NCI-H146 treated with DMSO at 0.1 percent for 48 hours (cell line): ENCODE measurements at regions not wholly inside any gene's neighbourhood (a gene's known extent, or its start where the extent isn't known, plus 50 kb on each side); places are given as distances from the start of the nearest gene placed in this dataset.
"Not testable (repeated sequence)": the region's sequence is repeated elsewhere in the genome, so short reads cannot be mapped to it uniquely, and the experiment has no call there.

ENCODE experiments used
- DNase-seq: peaks from one replicate; lab custom pipeline; 2025; ENCODE audit not compliant: unreplicated experiment; lab: John Stamatoyannopoulos, UW

DNA sequence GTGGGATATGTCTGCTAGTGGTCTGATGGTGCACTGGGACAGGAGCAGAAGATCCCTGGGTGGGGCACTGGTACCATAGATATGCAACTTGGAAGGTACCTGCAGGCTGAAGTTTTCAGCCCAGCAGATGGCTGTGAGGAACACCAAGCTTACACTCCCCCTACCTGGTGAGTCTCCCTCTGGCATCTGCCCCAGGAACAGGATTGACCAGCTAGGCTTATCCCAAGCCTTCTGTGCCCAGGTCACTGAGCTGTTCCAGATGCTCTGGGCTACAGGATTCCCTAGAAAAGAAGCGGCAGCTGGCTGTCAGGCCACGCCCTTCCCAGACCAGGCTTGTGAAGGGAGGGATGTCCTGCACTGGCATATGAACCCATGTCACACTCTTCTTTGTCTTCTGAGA is 1130.0 kb downstream of the NAALADL2 start:
- no peak for DNase-seq

DNA sequence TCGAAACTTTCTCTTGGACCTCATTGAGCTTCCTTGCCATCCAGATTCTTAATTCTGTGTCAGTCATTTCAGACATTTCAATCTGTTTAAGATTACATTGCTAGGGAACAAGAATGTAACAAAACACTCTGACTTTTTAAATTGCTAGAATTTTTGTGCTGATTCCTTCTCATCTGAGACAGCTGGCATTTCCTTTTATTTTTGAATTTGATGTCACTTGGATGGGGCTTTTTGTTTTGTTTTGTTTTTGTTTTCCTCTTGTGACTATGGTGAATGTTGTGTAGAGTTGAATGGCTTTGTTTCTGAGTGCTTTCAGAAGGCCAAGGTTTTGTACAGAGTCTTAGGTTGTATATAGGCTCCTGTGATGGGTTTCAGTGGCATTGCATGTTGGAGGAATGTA is 1129.3 kb downstream of the NAALADL2 start:
- no peak for DNase-seq

DNA sequence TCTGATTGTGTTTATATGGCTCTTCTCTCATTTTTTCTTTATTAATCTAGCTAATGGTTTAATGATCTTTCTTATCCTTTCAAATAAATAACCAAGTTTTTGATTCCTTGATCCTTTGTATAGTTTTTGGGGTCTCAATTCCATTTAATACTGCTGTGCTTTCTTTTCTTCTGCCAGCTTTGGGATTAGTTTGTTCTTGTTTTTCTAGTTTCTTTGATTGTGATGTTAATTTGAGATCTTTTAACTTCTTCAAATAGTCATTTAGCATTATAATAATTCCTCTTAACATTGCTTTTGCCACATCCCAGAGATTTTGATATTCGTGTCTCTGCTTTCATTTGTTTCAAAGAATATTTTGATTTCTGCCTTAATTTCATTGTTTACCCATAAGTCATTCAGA is 1126.6 kb downstream of the NAALADL2 start:
- no peak for DNase-seq

DNA sequence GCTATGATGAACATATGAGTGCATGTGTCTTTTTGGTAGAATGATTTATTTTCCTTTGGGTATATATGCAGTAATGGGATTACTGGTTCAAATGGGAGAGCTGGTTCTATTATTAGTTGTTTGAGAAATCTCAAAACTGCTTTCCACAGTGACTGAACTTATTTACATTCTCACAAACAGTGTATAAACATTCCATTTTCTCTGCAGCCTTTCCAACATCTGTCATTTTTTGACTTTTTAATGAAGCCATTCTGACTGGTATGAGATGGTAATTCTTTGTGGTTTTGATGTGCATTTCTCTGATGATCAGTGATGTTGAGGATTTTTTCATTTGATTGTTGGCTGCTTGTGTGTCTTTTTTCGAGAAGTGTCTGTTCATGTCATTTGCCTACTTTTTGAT is 1124.2 kb downstream of the NAALADL2 start:
- no peak for DNase-seq

DNA sequence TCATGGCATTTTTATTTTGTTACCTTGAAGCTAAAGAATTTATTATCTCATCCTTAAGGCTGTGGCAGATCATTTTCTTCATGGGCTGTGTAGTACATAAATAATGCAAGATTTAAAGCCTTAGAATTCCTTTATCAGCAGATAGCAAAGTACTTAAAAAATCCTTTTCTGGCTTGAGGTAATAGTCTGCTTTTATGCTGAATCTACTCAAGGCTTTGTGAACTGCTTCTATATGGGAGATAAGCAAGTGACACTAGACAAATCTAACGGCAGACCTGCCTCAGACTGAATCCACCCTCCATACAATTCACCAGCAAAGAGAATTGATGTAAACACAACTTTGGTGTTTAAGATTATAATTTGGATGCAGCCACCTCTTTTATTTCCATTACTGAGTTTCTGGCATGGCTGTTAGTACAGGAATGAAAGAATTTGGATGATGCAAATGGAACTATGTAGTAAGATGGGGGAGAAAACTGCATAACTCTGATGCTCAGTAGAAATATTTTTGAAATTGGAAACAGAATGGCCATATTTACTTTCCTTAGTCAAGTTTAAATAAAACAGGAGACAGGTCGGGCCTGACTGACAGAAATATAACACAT is 1121.5 kb downstream of the NAALADL2 start:
- DNase-seq = no peak

DNA sequence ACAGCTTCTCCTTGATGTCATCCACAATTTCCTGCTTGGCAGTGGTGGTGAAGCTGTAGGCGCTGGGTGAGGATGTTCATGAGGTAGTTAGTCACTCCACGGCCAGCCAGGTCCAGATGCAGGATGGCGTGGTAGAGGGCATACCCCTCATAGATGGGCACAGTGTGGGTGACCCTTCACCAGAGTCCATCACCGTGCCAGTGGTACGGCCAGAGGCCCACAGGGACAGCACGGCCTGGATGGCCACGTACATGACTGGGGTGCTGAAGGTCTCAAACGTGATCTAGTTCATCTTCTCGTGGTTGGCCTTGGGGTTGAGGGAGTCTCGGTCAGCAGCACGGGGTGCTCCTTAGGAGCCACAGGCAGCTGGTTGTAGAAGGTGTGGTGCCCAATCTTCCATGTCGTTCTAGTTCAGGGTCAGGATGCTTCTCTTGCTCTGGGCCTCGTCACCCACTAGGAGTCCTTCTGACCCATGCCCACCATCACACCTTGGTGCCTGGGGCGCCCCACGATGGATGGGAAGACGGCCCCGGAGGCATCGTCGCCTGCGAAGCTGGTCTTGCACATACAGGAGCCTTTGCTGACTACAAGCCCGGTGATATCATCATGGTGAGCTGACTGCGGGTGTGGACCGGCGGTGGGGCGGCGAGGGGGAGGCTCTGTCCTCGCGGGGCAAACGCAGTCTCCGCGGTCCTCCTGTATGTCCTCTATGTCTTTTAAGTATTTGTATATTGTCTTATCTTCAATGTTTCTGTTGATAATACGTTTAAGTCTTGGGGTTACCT is 1119.0 kb downstream of the NAALADL2 start:
- no peak for DNase-seq

DNA sequence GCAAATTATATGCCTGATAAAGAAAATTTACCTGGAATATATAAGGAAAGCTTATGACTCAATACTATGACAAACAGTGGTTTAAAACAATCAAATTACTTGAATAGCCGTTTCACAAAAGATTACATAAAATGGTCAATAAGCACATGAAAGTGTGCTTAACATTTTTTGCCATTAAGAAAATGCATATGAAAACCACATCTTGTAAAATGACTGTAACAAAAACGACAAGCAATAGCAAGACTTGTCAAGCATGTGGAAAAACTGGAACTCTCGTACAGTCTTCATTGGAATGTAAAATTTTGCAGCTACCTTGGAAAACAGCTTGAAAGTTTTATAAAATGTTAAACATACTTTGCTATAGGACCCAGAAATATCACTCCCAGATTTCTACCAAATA is 1110.3 kb downstream of the NAALADL2 start:
- DNase-seq = no peak

DNA sequence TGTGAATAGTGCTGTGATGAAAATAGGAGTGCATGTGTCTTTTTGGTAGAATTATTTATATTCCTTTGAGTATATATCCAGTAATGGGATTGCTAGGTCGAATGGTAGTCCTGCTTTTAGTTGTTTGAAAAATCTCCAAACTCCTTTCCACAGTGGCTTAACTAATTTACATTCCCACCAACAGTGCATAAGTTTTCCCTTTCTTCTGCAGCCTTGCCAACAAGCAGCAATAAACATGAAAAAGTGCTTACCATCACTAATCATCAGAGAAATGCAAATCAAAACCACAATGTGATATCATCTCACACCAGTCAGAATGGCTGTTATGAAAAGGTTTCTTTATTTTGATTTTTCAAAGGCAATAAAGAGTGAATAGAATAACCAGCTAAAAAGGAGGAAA is 1105.9 kb downstream of the NAALADL2 start:
- no peak for DNase-seq

DNA sequence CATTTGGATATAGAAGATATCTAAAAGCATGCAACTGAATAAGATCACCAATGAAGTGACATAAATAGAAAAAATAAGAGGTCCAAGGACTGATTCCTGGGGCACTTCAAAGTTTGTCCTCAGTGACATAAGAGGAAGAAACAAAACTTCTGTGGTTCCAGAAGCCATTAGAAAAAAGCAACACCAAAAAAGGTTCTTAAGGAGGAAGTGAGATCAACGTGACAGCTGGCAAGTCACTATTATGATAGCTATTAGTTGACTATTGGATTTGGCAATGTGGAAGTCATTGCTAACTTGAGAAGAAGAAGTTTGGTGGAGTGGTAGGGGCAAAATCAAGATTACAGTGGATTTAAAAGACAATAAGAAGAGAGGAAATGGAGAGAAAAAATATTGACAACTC is 1098.3 kb downstream of the NAALADL2 start:
- no peak for DNase-seq

DNA sequence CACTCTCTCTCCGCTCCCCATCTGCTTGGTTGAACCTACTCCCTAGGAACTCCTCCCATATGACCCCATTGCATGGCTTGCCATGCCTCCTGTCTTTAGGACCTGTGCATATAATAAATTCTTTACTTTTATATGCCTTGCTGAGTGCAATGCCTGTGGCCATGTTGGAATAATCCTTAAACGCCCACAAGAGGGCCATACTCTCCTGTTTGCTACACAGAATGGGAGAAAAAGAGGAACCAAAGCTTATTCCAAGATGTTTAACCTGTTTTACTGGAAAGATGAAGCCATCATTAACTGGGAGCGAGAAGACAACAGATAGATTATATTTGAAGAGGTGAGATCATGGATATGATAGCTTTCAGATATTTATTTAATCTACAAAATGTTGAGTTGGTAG is 1097.8 kb downstream of the NAALADL2 start:
- DNase-seq = no peak

DNA sequence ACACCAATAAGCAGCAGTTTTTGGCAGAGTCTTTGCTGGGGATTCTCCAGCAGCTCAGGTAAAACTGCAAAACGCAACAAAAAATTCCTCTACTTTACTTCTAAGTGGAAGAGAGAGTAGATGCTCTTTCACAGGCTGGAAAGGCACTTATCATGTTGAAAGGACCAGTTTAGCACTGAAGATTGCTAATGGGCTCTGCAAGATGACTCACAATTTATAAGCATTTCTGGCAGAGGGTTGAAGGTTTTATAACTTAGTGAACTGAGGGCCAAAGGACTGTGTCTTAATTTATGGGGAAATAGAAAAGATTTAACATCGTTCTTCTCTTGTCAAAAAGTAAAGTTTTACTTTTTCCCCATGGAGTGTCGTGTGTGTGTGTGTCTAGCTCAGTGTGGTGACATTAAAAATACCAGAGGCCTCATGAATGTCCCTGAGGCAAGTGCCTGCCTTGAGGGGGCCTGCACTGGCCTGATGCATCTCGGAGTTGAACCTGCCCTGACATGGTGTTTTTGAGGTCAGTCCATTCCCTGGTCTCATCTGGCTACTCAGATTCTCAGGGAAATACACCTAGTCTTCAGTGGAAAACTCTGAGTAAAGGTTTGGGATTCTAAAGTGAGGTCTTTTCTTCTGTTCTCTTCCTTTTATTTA is 1092.0 kb downstream of the NAALADL2 start:
- no peak for DNase-seq

DNA sequence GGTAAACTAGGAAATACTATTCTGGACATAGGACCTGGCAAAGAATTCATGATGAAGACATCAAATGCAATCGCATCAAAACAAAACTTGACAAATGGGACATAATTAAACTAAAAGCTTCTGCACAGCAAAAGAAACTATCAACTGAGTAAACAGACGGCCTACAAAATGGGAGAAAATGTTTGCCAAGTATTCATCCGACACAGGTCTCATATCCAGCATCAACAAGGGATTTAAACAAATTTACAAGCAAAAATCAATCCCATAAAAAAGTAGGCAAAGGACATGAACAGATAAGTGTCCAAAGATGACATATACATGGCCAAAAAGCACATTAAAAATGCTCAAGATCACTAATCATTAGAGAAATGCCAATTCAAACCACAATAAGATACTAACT is 1088.9 kb downstream of the NAALADL2 start:
- DNase-seq = no peak

DNA sequence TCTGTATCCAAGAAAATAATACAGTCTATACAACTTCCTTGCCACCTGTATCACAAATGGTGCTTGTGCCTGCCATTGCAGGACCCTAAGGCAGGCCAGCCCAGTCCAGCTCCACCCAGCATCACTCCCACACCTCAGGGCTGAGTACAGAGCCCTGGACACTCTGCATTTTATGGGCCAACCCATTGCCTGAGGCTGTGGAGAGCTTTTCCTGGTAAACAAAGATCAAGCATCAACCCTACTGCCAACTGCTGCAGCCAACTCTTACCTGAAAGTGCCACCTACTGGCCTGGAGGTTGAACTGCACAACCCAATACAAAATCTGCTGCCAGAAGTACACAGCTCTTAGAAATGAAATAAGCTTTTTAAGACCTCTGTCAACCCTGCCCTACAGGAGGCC is 1082.2 kb downstream of the NAALADL2 start:
- DNase-seq = no peak

DNA sequence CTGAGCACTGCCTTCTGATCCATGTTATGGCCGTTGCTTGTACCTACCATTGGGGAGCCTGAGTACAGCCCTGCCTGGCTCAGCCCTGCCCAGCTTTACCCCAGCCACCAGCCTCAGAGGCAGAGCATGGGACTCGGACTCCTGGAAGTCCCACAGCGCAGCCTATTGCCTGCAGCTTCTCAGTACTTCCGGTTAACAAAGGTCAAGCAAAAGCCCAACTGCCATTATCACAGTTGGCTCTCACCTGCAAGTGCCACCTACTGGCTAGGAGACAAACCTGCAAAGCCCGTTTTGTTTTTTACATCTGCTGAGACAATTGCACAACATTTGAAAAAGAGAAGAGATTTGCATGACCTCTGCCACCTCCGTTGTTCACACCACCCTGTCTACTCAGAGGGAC is 1081.7 kb downstream of the NAALADL2 start:
- no peak for DNase-seq

DNA sequence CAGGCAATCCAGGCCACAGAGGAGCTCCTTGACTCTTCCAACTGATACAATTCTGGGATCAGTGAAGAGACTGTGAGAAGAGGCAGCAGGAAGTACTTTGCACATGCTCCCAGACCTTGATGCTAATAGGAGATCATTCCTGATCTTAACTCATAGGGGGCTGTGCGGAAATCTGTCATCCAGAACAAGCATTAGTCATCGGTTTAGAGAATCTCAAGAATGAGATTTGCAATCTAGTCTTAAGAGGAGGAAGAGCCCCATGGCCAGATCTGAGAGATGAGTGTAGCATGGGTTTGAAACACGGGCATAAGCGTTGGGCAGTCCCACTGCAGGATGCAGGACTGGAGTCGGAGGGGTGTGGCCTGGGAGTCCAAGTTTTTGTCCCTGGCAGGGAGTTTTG is 1081.1 kb downstream of the NAALADL2 start:
- DNase-seq = no peak

DNA sequence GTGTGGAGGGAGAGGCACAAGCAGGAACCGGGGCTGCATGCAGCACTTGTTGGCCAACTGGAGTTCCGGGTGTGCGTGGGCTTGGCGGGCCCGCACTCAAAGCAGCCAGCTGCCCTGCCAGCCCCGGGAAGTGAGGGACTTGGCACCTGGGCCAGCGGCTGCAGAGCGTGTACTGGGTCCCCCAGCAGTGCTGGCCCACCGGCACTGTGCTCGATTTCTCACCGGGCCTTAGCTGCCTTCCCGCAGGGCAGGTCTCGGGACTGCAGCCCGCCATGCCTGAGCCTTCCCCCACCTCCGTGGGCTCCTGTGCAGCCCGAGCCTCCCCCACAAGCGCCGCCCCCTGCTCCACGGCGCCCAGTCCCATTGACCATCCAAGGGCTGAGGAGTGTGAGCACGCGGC is 1078.2 kb downstream of the NAALADL2 start:
- not testable (repeated sequence) for DNase-seq

DNA sequence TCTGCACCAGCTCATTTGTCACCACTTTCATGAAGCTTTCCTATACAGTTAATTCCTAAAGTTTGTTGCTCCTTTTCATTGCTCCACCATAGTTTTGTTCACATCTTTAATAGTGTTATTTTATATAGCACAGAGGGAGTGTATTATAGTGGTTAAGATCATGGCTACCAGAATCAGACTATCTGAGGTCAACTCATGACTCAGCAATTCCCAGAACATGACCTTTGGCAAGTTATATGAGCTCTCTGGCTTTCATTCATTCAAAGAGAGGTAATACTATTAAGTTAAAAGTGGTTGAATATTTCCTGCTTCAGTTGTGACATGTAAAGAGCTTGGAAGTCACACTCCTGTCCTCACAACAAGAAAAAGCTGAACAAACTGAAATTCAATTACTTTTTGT is 1073.5 kb downstream of the NAALADL2 start:
- DNase-seq = no peak

DNA sequence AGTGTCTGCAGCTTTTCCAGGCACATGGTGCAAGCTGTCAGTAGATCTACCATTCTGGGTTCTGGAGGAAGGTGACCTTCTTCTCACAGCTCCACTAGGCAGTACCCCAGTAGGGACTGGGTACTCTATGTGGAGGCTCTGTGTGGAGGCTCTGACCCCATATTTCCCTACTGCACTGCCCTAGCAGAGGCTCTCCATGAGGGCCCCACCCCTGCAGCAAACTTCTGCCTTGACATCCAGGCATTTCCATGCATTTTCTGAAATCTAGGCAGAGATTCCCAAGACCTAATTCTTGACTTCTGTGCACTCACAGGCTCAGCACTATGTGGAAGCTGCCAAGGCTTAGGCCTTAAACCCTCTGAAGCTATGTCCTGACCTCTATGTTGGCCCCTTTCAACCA is 1060.0 kb downstream of the NAALADL2 start:
- DNase-seq = no peak

DNA sequence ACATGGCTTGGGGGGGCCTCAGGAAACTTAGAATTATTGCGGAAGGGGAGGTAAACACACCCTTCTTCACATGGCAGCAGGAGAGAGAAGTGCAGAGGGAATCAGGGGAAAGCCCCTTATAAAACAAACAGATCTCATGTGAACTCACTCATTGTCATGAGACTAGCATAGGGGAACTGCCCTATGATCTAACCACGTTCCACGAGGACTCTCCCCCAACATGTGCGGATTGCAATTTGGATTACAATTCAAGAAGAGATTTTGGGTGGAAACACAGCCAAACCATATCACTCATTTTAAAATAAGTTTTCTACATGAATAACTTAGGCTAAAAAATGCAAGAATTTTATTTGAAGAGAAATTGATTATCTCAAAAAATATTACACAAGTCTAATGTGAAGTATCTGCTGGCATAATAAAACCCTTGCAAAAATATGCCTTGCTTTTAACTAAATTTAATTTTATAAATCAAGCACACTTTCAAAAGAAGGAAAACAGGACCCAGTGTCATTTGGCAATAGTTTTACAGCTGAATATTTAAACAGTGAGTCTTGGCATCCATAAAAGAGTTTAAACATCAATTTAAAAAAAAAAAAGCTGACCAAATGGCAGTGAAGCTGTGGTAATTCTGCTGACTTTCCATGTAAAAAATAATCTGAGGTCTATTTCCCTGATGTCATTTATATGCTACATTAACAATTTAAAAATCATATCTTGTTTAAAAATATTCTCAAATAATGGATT is 1057.2 kb downstream of the NAALADL2 start:
- DNase-seq = no peak

DNA sequence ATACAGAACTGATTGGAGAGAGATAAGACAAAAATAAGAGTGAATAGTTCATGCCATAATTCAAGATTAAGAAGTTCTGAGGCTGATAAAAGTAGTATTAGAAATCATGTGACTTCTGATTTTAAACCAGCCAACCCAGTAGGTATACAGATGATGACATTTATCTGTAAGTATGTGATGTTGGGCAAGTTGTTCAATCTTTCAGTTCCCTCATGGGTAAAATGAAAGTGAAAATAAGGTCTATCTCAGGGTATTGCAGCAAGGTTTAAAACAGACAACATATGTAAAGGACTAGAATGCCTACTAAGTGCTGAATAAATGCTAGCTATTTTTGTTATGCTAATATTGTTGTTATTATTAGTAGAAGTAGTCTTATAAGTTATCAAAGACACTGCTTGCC is 1055.7 kb downstream of the NAALADL2 start:
- no peak for DNase-seq

DNA sequence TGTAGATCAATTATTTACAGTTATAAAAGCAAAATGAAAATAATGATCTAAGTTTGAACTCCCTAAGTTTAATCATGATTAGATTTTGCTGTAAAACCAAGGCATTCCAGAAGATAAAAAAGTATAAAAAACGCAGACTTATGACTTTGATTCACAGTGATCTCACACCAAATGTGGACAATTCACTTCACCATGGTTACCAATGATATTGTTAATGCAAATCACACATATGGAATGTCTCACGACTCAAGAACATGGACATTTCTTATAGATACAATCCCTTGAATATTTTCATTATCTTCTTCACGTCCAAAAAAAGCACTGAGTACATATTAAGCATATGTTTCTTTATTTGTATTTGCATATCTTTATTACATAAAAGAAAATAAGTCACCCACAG is 1054.2 kb downstream of the NAALADL2 start:
- no peak for DNase-seq

DNA sequence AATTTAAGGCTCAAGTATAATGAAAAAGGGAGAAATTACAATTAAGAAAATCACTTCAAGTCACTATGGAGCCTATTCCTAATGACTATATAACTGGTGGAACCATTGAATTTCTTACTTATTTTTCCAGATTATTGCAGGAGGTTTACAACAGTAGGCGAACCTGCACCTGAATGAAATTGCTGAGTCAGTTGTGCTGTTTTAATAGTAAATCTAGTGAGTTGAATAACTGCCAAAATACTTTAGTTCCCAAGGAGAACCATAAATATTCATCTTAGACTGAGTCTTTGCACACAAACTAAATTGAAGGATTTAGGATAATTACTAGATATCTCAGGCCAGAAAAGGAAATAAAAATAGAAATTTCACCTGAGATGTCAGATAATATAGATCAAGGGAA is 1052.8 kb downstream of the NAALADL2 start:
- DNase-seq = no peak
